Activated naive CD8-positive, alpha-beta T cell treated with anti-CD3 and anti-CD28 coated beads, Interleukin-2, amount 50 U/mL, for 24 hours (primary cell): ENCODE measurements at regions not wholly inside any gene's neighbourhood (a gene's known extent, or its start where the extent isn't known, plus 50 kb on each side); places are given as distances from the start of the nearest gene placed in this dataset.
"Not testable (repeated sequence)": the region's sequence is repeated elsewhere in the genome, so short reads cannot be mapped to it uniquely, and the experiment has no call there.

Experiments
- ATAC-seq: fragments of 150-1000 bp; cut with Tn5 transposase; one replicate; pipeline ENCODE4 v1.10.0; 2021
- DNase-seq: peaks from one replicate; pipeline ENCODE4 v3.0.0; 2021
- H3K27ac Mint-ChIP-seq: one replicate; pipeline ENCODE4 v1.8.0; 2021; ENCODE audit warnings: mild to moderate bottlenecking, mixed read lengths
- H3K27me3 Mint-ChIP-seq: one replicate; pipeline ENCODE4 v1.8.0; 2021; ENCODE audit warnings: mixed read lengths
- H3K36me3 Mint-ChIP-seq: one replicate; pipeline ENCODE4 v1.8.0; 2021; ENCODE audit warnings: low read depth, mixed read lengths
- H3K4me1 Mint-ChIP-seq: one replicate; pipeline ENCODE4 v1.8.0; 2021; ENCODE audit warnings: mixed read lengths
- H3K4me3 Mint-ChIP-seq: one replicate; pipeline ENCODE4 v1.8.0; 2021; ENCODE audit warnings: mild to moderate bottlenecking, moderate library complexity, mixed read lengths
- H3K9me3 Mint-ChIP-seq: one replicate; pipeline ENCODE4 v1.8.0; 2021; ENCODE audit warnings: mixed read lengths

DNA sequence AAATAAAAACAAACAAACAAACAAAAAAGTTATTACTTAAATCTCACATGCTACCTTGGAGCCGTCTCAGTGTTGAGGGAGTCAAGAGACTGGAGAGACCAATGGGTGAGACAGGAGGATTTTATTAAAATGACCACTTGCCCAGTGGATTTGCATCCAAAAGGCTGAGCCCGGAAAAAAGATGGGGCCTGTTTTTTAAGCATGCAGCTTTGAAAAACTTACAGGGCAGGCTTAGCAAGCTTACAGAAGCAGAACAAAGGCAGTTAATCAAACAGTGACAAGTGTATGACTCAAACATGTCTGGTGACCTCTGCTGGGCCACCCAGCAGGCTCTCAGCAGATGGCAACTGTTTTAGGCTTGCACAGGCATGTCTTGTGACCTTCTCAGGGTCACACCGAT is 82.5 kb downstream of the POTEH start:
- not testable (repeated sequence) for DNase-seq, H3K4me1 Mint-ChIP-seq, H3K4me3 Mint-ChIP-seq, H3K27me3 Mint-ChIP-seq, H3K27ac Mint-ChIP-seq, ATAC-seq, H3K9me3 Mint-ChIP-seq, H3K36me3 Mint-ChIP-seq

DNA sequence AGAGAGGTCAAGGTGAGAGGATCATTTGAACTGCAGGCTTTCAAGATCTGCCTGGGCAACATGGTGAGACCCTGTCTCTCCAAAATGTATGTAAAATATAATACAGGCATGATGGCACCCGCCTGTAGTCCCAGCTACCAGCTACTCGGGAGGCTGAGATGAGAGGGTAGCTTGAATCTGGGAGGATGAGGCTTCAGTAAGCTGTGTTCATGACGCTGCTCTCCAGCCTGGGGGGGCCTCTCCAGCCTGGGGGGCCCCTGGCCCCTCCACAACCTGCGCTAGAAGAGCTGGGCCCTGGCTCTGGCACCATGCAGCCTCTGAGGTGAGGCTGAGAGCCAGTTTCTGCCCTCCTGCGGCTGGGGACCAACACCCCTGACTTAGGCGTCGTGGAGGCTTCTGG is 85.3 kb downstream of the POTEH start:
- not testable (repeated sequence) for H3K4me1 Mint-ChIP-seq, ATAC-seq, H3K9me3 Mint-ChIP-seq, H3K4me3 Mint-ChIP-seq, H3K27me3 Mint-ChIP-seq, H3K36me3 Mint-ChIP-seq, DNase-seq, H3K27ac Mint-ChIP-seq

DNA sequence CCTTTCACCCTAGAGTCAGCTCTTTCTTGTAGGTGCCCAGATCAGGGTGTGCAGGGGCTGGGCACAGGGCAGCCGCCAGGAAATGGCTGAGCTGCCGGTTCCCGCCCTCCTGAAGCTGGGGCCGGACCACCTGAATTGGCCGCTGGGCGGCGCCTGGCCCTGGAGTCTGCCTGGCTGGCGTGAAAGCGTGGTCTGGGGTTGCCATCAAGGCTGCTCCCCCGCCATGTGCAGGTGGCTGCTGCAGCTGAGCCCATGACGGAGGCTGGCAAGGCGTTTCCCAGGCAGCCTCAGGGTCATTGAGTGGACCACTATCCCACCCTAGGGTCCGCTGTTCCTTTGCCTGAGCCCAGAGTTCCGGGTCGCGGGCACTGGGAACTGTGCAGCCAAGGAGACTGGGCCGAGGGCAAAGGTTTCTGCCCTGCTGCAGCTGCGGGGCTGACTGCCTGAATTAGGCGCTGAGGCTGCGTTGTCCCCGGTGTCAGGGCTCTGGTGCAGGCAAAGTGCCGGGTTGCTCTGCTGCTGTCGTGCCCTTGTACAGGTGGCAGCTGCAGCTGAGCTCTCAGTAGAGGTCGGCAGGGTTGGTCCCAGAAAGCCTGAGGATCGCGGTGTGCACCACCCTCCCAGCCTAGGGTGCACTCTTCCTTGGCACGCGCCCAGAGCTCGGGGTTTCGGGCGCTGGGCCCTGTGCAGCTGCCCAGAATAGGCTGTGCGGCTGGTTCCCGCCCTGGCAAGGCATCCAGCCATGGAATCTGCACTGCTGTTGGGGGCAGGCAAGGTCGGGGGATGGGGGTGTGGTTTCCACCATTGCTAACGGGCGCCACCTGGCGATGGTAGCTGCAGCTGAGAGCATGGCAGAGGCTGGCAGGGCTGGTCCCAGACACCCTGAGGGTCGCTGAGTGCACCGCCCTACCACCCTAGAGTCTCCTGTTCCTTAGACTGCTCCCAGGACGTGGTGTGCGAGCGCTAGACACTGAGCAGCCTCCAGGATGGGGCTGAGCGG is 86.1 kb downstream of the POTEH start:
- H3K9me3 Mint-ChIP-seq, H3K4me1 Mint-ChIP-seq, H3K4me3 Mint-ChIP-seq, DNase-seq, H3K36me3 Mint-ChIP-seq, H3K27ac Mint-ChIP-seq, H3K27me3 Mint-ChIP-seq: not testable (repeated sequence)
- peak; percentile 54 for ATAC-seq

GRCh38 chr22:15776727-15777126 is 86.9 kb downstream of the POTEH start:
- not testable (repeated sequence) for H3K9me3 Mint-ChIP-seq, H3K36me3 Mint-ChIP-seq, H3K4me3 Mint-ChIP-seq, DNase-seq, ATAC-seq, H3K4me1 Mint-ChIP-seq, H3K27ac Mint-ChIP-seq, H3K27me3 Mint-ChIP-seq

GRCh38 chr22:15777150-15777549 is 87.3 kb downstream of the POTEH start:
- ATAC-seq, H3K36me3 Mint-ChIP-seq, DNase-seq, H3K9me3 Mint-ChIP-seq, H3K27me3 Mint-ChIP-seq, H3K4me3 Mint-ChIP-seq, H3K27ac Mint-ChIP-seq, H3K4me1 Mint-ChIP-seq: not testable (repeated sequence)

DNA sequence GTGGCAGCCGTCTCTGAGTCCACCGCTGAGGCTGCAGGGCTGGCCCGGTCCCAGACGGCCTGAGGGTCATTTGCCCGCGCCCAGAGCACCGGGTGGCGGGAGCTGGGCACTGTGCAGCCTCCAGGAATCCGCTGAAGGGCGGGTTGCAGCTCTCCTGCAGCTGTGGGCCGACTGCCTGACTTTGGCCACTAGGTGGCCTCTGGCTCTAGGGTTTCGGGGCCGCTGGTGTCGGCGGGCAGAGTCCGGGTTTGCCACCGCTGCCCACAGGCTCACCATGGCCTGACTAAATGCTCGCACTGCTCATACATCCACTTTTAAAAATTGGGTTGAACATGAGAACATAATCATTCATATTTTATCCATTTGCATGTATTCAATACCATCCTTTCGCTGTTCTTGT is 87.7 kb downstream of the POTEH start:
- not testable (repeated sequence) for H3K9me3 Mint-ChIP-seq, H3K4me3 Mint-ChIP-seq, H3K27ac Mint-ChIP-seq, H3K36me3 Mint-ChIP-seq, ATAC-seq, DNase-seq, H3K27me3 Mint-ChIP-seq, H3K4me1 Mint-ChIP-seq

GRCh38 chr22:15778366-15778765 is 88.5 kb downstream of the POTEH start:
- H3K27ac Mint-ChIP-seq, H3K27me3 Mint-ChIP-seq, H3K4me1 Mint-ChIP-seq, H3K36me3 Mint-ChIP-seq, H3K4me3 Mint-ChIP-seq, DNase-seq, ATAC-seq, H3K9me3 Mint-ChIP-seq: not testable (repeated sequence)

GRCh38 chr22:15781652-15782051 is 91.8 kb downstream of the POTEH start:
- not testable (repeated sequence) for H3K36me3 Mint-ChIP-seq, H3K27me3 Mint-ChIP-seq, H3K4me1 Mint-ChIP-seq, H3K27ac Mint-ChIP-seq, H3K9me3 Mint-ChIP-seq, DNase-seq, ATAC-seq, H3K4me3 Mint-ChIP-seq

DNA sequence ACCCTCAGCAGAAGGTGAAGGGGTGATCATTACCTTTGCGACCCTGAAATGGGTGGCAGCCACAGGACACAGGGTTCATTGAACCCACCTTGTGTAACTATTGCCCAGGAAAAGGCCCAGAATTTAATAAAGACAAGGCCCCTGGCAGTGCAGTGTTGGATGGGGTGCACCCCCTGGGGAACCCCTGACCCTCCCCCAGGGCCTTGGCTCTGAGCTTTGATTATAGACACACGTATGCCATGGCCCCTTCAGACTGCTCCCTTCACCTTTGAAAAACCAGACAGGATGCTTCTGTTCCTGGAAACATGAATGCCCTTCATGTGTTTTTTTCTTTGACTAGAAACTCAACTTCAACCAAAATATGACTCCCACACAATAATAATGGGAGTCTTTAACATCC is 93.1 kb downstream of the POTEH start:
- H3K36me3 Mint-ChIP-seq, DNase-seq, H3K9me3 Mint-ChIP-seq, ATAC-seq, H3K27ac Mint-ChIP-seq, H3K4me1 Mint-ChIP-seq, H3K27me3 Mint-ChIP-seq, H3K4me3 Mint-ChIP-seq: not testable (repeated sequence)

DNA sequence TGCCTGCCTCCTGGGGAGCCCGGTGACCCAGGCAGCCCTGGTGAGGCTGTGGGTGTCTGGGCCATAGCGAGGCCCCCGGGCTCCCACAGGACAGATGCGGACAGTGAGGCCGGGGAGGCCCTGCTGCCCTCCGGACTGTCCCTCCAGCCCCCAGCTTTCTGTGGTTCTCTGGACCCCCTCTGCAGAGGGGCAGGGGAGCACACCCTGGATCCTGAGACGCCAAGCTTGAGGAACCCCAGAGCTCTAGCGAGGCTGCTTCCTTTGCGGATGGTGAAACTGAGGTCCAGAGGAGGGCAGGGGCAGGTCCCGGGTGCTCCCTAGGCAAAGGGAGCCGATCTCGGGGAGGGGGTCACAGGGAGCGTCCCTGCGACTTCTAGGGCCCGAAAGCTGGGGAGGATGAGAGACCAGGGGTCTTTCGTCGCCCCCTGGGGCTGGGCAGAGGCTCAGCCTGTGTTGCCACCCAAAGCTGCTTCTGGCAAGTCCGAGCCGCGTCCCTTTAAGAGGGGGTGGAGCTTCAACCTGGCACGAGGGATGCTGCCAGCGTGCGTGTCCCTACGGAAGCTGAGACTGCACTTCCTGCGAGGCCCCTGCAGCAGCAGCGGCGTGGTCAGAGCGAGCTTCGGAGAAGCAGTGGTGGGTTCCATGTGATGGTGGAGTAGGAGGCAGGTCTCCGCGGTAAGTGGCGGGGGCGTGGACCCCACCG is 94.7 kb downstream of the POTEH start:
- DNase-seq, H3K36me3 Mint-ChIP-seq, H3K27ac Mint-ChIP-seq, H3K27me3 Mint-ChIP-seq, H3K4me3 Mint-ChIP-seq, H3K9me3 Mint-ChIP-seq, H3K4me1 Mint-ChIP-seq: not testable (repeated sequence)
- ATAC-seq: peak; percentile 43

- not testable (repeated sequence) for H3K36me3 Mint-ChIP-seq, ATAC-seq, H3K9me3 Mint-ChIP-seq, H3K4me1 Mint-ChIP-seq, H3K27me3 Mint-ChIP-seq, H3K4me3 Mint-ChIP-seq, DNase-seq, H3K27ac Mint-ChIP-seq
Measured at GRCh38 chr22:15786942-15787733, 97.3 kb downstream of the POTEH start.

GRCh38 chr22:15791557-15791956 is 101.7 kb downstream of the POTEH start:
- H3K36me3 Mint-ChIP-seq, ATAC-seq, H3K4me1 Mint-ChIP-seq, H3K27me3 Mint-ChIP-seq, H3K4me3 Mint-ChIP-seq, H3K9me3 Mint-ChIP-seq, H3K27ac Mint-ChIP-seq, DNase-seq: not testable (repeated sequence)

- H3K9me3 Mint-ChIP-seq, H3K27ac Mint-ChIP-seq, H3K27me3 Mint-ChIP-seq, H3K36me3 Mint-ChIP-seq, DNase-seq, ATAC-seq, H3K4me1 Mint-ChIP-seq, H3K4me3 Mint-ChIP-seq: not testable (repeated sequence)
Measured at GRCh38 chr22:15799935-15800334, 110.1 kb downstream of the POTEH start.

GRCh38 chr22:15811141-15811540 is 121.3 kb downstream of the POTEH start:
- DNase-seq, H3K27ac Mint-ChIP-seq, H3K36me3 Mint-ChIP-seq, H3K4me3 Mint-ChIP-seq, H3K9me3 Mint-ChIP-seq, ATAC-seq, H3K4me1 Mint-ChIP-seq, H3K27me3 Mint-ChIP-seq: not testable (repeated sequence)
